ENCODE measurements at regions not wholly inside any gene's neighbourhood (a gene's known extent, or its start where the extent isn't known, plus 50 kb on each side); places are given as distances from the start of the nearest gene placed in this dataset.

DNA sequence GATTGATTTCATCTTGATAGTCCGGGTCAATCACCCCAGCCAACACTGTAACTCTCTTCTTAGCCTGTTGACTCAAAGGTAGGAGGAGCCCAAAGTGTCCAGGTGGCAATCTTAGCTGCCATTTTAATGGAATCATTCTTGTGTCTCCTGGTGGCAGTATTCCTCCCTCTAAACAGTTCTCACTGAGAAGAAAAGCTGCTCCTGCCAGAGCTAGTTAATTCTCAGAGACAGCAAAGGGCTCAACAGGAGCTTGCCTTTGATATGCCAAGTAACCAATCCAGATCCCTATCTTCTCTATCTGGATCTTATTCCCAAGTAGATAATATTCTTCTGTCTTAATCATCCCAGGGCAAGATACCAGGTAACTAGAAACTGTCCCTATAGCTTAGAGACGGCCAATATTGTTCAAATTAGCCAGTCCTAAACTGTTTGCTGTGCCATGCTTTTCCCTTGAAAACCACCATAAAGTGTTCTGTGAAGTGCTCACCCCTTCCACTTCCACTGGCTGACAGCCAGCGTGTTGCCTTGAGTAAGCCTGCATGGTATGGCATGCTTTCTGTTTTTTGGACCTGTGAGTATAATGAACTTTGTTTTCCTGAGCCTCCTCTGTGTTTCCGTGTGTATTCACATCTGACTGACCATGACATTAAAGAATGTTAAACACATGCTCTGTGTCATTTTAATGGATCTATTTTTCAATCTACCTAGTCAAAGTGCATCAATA is 463.7 kb upstream of the SLITRK5 start:
- H3K27ac Mint-ChIP-seq, result no peak overlapping the region
- no peak overlapping the region for H3K4me3 Mint-ChIP-seq
- H3K4me1 ChIP-seq, result no peaks in the 10 kb centered on the region
- H3K27me3 Mint-ChIP-seq (ENCODE audit: insufficient read depth, low read depth), result no peaks in the 10 kb centered on the region
- H3K9me3 Mint-ChIP-seq, result no peaks in the 10 kb centered on the region
- peaks cover 3% of the 10 kb centered on the region for H3F3A ChIP-seq (ENCODE audit: low read depth)
- H3K27me3 ChIP-seq, result no peaks in the 10 kb centered on the region
- no peak overlapping the region for H3K27ac ChIP-seq
- H3K79me2 ChIP-seq (ENCODE audit: low read depth), result no peaks in the 10 kb centered on the region
- H3K9ac ChIP-seq, result no peak overlapping the region
- H3K36me3 Mint-ChIP-seq, result peaks cover 2% of the 10 kb centered on the region
- no peaks in the 10 kb centered on the region for H3K9me3 ChIP-seq (ENCODE audit: low read depth)
- no peak overlapping the region for H3K4me3 ChIP-seq
- H3K4me2 ChIP-seq, result no peak overlapping the region
- no peaks in the 10 kb centered on the region for H3K4me1 Mint-ChIP-seq
- TF ChIP-seq EZH2 (IDR thresholded peaks at IDR 0.05), result no peak
- no peak for TF ChIP-seq EZH2phosphoT487 (IDR thresholded peaks at IDR 0.05)
- TF ChIP-seq, protein P1, sequence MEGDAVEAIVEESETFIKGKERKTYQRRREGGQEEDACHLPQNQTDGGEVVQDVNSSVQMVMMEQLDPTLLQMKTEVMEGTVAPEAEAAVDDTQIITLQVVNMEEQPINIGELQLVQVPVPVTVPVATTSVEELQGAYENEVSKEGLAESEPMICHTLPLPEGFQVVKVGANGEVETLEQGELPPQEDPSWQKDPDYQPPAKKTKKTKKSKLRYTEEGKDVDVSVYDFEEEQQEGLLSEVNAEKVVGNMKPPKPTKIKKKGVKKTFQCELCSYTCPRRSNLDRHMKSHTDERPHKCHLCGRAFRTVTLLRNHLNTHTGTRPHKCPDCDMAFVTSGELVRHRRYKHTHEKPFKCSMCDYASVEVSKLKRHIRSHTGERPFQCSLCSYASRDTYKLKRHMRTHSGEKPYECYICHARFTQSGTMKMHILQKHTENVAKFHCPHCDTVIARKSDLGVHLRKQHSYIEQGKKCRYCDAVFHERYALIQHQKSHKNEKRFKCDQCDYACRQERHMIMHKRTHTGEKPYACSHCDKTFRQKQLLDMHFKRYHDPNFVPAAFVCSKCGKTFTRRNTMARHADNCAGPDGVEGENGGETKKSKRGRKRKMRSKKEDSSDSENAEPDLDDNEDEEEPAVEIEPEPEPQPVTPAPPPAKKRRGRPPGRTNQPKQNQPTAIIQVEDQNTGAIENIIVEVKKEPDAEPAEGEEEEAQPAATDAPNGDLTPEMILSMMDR (IDR thresholded peaks at IDR 0.05), result no peak
- H2AFZ ChIP-seq (replicated peaks), result peak overlapping the region; percentile 53
- H3K36me3 ChIP-seq, result no peaks in the 10 kb centered on the region
- H4K20me1 ChIP-seq (ENCODE audit: low read depth), result no peaks in the 10 kb centered on the region
- no peak for DNase-seq (ENCODE audit: low spot score)

GRCh38 chr13:87208636-87209035 is 462.5 kb upstream of the SLITRK5 start:
- Histone ChIP-seq H3K4me2 (no peak overlapping the region), H3K36me3 (no peaks in the 10 kb centered on the region), H3K4me1 (no peaks in the 10 kb centered on the region), H3K27ac (no peak overlapping the region), H3F3A (ENCODE audit: low read depth) (peaks cover 3% of the 10 kb centered on the region), H2AFZ (replicated peaks) (no peak overlapping the region), H3K79me2 (ENCODE audit: low read depth) (no peaks in the 10 kb centered on the region), H3K9ac (no peak overlapping the region), H3K9me3 (ENCODE audit: low read depth) (no peaks in the 10 kb centered on the region), H3K27me3 (no peaks in the 10 kb centered on the region), H3K4me3 (no peak overlapping the region), H4K20me1 (ENCODE audit: low read depth) (no peaks in the 10 kb centered on the region)
- Mint-ChIP-seq H3K9me3 (no peaks in the 10 kb centered on the region), H3K27ac (no peak overlapping the region), H3K4me1 (no peaks in the 10 kb centered on the region), H3K27me3 (ENCODE audit: insufficient read depth, low read depth) (no peaks in the 10 kb centered on the region), H3K36me3 (peaks cover 2% of the 10 kb centered on the region), H3K4me3 (no peak overlapping the region)
- TF ChIP-seq EZH2phosphoT487 (IDR thresholded peaks at IDR 0.05) (no peak), EZH2 (IDR thresholded peaks at IDR 0.05) (no peak)
- TF ChIP-seq, protein P1 (IDR thresholded peaks at IDR 0.05), result no peak
- DNase-seq (ENCODE audit: low spot score), result no peak

DNA sequence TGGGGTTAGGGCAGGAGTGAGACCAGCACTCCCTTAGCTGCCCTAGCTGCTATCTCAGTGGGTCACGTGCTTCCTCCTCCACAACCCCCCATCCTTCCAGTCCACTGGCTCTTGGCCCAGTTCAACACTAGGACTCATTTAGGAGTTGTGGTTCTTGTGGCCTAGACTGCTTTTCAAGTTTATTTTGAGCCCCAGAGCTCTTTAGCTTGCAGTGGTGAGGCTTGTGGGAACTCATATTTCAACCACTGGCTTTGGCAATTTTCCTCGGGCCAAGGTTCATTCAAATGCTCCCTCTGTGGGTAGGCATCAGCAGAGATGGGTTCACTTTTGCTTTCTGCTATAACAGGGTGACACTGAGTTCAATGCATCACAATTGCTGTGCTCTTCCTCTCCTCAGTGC is 436.2 kb upstream of the SLITRK5 start:
- Mint-ChIP-seq H3K4me1 (no peaks in the 10 kb centered on the region), H3K4me3 (peak overlapping the region; percentile 18), H3K9me3 (peaks cover 6% of the 10 kb centered on the region), H3K27me3 (ENCODE audit: insufficient read depth, low read depth) (peaks cover 2% of the 10 kb centered on the region), H3K36me3 (no peaks in the 10 kb centered on the region), H3K27ac (no peak overlapping the region)
- Histone ChIP-seq H3K4me2 (no peak overlapping the region), H3K9ac (no peak overlapping the region), H3K4me1 (no peaks in the 10 kb centered on the region), H2AFZ (replicated peaks) (no peak overlapping the region), H3K27ac (no peak overlapping the region), H3K79me2 (ENCODE audit: low read depth) (no peaks in the 10 kb centered on the region), H3K9me3 (ENCODE audit: low read depth) (no peaks in the 10 kb centered on the region), H3F3A (ENCODE audit: low read depth) (no peaks in the 10 kb centered on the region), H3K4me3 (no peak overlapping the region), H3K27me3 (no peaks in the 10 kb centered on the region), H4K20me1 (ENCODE audit: low read depth) (no peaks in the 10 kb centered on the region), H3K36me3 (no peaks in the 10 kb centered on the region)
- no peak for TF ChIP-seq EZH2 (IDR thresholded peaks at IDR 0.05)
- no peak for TF ChIP-seq EZH2phosphoT487 (IDR thresholded peaks at IDR 0.05)
- TF ChIP-seq, protein P1 (IDR thresholded peaks at IDR 0.05), result no peak
- no peak for DNase-seq (ENCODE audit: low spot score)

All from neural progenitor cell (in vitro differentiated cells).